ENCODE measurements at regions not wholly inside any gene's neighbourhood (a gene's known extent, or its start where the extent isn't known, plus 50 kb on each side); places are given as distances from the start of the nearest gene placed in this dataset.
"Not testable (repeated sequence)": the region's sequence is repeated elsewhere in the genome, so short reads cannot be mapped to it uniquely, and the experiment has no call there.

- DNase-seq (ENCODE audit: low read depth), result no peak
Observed at GRCh38 chr7:82562716-82563404, 119.3 kb upstream of the CACNA2D1 start.

GRCh38 chr7:82559193-82559805 is 115.7 kb upstream of the CACNA2D1 start:
- DNase-seq (ENCODE audit: low read depth), result no peak

DNA sequence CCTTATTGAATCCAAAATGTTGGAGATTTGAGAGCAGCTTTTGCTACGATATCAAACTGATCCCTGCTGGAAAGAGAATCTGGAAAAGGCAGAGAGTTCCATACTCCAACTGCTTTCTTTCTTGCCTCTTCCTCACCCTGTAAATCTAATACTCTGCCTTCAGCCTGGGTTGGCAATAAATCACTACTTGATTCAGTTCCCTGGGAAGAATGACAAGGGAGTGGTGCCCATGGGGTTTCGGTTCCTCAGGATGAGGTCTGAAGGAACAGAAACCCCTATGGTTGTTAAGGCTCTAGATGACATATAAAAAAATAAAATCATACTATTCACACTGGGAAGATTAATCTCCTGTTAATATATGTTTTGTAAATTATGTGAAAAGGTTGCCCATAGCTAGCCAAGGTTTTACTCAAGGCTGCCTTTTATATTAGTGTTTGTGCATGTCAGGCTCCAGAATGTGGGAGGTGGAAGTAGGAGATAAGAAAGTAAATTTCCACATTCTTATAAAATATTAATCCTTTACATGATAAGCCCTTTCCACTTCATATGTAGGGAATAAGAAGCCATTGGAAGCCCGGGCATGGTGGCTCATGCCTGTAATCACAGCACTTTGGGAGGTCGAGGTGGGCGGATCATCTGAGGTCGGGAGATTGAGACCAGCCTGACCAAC is 106.2 kb upstream of the CACNA2D1 start:
- no peak for DNase-seq (ENCODE audit: low read depth)

- DNase-seq (ENCODE audit: low read depth), result no peak
Observed at GRCh38 chr7:82548141-82548688, 104.6 kb upstream of the CACNA2D1 start.

- no peak for DNase-seq (ENCODE audit: low read depth)
Observed at GRCh38 chr7:82542665-82543064, 99.1 kb upstream of the CACNA2D1 start.

GRCh38 chr7:82539969-82540368 is 96.4 kb upstream of the CACNA2D1 start:
- no peak for DNase-seq (ENCODE audit: low read depth)

DNA sequence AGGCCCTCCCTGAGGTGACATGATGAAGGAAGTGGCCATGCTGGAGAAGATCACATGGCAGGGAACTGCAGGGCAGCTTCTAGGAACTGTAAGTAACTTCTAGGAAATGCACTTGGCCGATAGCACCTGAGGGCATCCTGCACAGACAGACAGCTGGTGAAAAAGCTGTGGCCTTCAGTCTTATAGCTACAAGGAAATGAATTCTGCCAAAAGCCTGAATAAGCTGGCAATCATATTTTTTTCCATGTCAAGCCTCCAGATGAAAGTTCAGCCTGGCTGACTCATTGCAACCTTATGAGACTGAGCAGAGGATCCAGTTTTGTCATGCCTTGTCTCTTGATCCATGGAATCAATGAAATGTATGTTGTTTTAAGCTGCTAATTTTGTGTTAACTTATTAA is 91.1 kb upstream of the CACNA2D1 start:
- DNase-seq (ENCODE audit: low read depth), result no peak

- DNase-seq (ENCODE audit: low read depth), result no peak
Observed at GRCh38 chr7:82530361-82530760, 86.8 kb upstream of the CACNA2D1 start.

GRCh38 chr7:82528577-82529310 is 85.2 kb upstream of the CACNA2D1 start:
- DNase-seq (ENCODE audit: low read depth), result no peak

- DNase-seq (ENCODE audit: low read depth), result no peak
Observed at GRCh38 chr7:82527851-82528250, 84.3 kb upstream of the CACNA2D1 start.

DNA sequence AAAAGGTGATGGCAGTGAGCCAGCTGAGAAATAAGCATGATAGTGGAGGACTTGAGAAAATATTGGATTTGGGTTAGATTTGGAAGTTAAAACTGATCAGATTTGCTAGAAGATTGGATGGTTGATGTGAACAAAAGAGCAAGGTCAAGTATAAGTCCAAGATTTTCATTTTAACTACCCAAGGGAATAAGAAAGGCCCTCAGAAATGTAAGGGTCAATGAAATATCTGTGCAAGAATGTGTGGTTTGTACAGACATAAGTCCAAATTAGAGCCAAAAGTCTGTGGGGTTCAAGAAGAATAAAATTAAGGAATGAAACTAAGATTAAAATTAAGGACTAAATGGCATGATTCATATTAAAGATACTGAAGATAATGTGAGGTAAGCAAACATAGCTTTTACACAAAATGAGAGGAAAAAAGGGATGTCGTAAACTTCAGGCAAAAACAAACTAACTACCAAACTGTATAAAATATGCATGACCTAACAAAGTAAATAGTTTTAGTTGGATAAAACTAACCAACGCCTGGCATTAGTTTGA is 78.4 kb upstream of the CACNA2D1 start:
- DNase-seq (ENCODE audit: low read depth), result no peak

DNA sequence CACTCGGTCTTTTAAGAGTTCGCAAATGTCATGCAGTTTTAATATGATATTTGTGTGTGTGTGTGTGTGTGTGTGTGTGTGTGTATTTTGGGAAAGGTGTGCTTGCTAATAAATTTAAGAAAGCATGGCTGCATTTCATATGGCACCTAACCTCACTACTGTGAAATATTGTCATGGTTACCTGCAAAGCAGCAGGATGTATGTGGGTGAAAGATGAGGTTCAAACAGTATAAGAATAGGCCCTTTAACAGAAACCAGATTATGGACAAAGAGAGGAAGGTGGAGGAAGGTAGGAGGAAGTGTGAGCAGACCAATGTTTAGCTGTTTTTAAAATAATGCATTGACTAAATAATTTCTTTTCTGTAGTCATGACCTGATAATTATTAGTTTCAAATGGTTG is 73.5 kb upstream of the CACNA2D1 start:
- no peak for DNase-seq (ENCODE audit: low read depth)

GRCh38 chr7:82511542-82511941 is 68.0 kb upstream of the CACNA2D1 start:
- DNase-seq (ENCODE audit: low read depth), result no peak

DNA sequence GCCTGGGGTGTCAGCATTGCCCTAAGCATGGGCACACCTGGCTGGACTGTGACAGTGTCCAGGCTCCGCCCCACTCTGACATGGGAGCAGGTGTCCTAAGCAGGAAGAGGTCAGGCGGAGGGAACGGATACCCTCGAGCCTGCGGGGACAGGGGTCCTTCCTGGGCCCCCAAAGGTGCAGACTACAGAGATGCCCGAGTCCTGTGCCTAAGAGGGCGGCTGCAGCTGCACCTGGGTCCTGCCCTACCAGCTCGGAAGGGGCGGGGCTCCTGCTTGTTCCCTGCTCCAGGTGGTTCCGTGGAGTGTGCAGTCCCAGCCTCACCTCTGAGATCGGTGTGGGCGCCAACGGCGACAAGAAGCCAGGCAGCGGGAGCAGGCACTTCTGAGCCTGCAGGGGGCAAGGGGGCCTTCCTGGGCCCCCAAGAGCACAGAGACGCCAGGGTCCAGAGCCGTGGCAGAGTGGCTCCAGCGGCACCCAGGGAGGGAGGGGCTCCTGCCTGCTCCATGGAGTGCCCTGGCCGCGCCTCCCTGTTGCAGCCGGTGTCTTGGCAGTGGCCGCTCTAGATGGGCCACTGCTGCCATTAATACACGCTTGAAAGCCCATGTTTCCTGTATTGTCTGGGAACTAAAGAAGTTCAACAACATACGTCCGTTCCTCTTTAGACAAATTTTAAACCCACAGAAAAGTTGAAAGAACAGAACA is 64.5 kb upstream of the CACNA2D1 start:
- no peak for DNase-seq (ENCODE audit: low read depth)

DNA sequence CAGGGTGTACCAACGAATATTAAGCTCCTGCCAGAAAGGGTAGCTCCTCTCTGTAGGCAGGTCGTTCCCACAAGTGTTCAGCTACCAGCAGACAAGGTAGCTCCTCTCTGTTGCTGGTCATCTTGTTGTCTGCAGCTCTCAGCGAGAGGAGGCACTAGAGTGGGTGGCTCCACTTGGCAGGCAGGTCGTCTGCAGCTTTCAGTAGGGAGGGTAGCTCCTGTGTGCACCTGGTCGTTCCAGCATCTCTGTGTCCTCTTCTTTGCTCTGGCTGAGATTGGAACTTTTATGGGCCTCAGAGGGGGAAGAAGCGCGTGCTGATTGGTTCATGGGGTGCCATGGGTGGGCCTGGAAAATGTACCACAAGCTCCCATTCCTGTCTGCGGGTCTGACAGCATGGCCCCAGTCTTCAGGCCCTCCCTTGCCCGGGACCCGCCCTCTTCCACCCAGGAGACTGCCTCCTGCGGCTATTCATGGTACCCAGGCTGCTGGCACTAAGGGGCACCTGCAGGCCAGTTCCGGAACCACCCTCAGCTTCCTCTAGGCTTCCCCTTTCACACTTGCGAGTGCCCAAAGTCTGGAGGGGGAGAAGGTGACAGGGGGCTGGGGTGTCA is 63.9 kb upstream of the CACNA2D1 start:
- DNase-seq (ENCODE audit: low read depth), result no peak

DNA sequence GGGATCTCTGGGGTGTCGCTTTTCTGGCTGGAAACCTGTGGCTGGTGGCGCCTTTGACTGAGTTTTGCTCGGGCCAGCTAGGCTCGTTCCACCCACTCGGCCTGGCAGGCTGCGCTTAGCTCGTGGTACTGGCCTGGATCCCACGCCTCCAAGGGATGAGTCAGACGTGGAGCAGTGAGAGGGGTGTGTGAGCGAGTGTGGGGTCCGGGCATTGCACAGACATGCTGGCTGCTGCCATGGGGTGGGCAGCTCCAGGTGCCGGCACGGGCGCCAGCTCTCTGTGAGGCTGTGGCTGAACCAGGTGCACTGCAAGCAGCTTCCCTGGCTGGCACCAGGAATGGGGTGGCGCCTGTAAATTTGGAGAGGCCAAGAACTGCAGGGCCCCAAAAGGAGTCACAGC is 63.1 kb upstream of the CACNA2D1 start:
- DNase-seq (ENCODE audit: low read depth), result no peak

DNA sequence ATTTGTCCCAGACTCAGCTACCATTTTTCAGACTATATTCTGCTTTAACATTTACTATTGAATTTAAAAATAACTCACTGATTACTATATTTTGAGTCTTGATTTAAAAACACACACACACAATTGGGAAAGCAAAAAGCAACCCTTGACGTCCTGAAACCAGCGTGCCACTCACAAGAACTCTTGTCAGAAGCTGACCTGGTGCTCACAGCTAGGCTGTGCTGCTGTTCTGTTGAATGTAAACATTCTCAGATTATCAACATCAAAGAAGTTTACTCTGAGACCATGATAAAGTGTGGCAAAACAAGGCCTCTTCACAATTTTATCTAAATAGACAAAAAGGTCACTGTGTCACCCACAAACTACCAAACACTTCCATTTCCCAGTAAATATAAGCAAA is 62.6 kb upstream of the CACNA2D1 start:
- no peak for DNase-seq (ENCODE audit: low read depth)

- no peak for DNase-seq (ENCODE audit: low read depth)
Observed at GRCh38 chr7:82501346-82501745, 57.8 kb upstream of the CACNA2D1 start.

DNA sequence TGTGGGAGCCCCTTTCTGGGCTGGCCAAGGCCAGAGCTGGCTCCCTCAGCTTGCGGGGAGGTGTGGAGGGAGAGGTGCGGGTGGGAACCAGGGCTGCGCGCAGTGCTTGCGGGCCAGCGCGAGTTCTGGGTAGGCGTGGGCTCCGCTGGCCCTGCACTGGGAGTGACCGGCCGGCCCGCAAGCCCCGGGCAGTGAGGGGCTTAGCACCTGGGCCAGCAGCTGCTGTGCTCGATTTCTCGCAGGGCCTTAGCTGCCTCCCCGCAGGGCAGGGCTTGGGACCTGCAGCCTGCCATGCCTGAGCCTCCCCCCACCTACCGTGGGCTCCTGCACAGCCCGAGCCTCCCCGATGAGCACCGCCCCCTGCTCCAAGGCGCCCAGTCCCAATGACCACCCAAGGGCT is 56.0 kb upstream of the CACNA2D1 start:
- not testable (repeated sequence) for DNase-seq (ENCODE audit: low read depth)

- no peak for DNase-seq (ENCODE audit: low read depth)
Observed at GRCh38 chr7:82494420-82494819, 50.8 kb upstream of the CACNA2D1 start.
